ENCODE measurements at regions not wholly inside any gene's neighbourhood (a gene's known extent, or its start where the extent isn't known, plus 50 kb on each side); places are given as distances from the start of the nearest gene placed in this dataset.

DNA sequence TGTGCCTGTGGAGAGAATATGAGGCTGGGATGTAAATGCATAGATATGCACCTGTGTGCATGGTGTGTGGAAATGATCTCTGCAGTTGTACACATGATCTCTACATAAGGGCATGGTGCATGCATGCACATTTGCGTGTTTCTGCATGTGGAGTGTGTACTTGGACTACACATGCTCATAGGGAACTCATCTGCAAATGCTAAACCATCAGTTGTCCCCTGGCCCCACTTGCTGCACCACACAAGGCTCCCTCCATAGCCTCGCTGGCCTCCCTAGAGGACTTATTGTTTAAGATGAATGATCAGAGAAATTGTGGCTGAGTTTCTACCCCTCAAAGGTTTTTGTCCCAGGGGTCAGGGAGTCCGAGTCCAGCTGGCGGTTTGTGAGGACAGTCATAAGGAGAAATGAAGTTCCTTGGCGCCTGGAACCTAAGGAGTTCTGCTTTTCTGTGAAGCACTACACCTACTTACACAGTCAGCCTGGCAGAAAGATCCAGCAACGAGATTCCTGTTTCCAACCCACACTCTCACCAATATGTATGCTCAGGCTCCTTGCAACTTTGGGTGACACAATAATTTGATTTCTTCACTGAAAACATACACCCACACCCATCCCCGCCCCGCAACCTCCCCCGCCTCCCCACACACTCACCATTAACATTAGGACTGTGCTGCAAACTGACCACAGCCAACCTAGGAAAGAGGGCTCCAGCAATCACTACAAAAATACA, 79.9 kb upstream of the CPEB4 start:
- ATAC-seq = no peak
- intact Hi-C loops (cut with micrococcal nuclease) = no loop called here
- no peak for DNase-seq

DNA sequence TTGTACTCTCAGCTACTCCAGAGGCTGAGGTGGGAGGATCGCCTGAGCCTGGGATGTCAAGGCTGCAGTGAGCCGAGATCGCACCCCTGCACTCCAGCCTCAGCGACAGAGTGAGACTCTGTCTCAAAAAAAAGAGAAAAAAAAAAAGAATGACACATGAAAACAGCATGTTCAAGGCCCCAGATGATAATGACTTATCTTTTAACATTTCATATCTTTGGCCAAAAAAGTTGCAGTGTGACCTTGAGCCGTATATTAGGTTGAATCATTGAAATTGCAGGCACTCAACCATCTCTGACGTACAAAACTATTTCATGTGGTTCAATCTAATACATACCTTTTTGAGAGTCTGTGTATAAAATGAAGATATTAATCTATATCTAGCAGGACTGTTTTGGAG, 79.1 kb upstream of the CPEB4 start:
- DNase-seq (no peak), ATAC-seq (no peak)
- intact Hi-C loops (cut with micrococcal nuclease) = no loop called here

DNA sequence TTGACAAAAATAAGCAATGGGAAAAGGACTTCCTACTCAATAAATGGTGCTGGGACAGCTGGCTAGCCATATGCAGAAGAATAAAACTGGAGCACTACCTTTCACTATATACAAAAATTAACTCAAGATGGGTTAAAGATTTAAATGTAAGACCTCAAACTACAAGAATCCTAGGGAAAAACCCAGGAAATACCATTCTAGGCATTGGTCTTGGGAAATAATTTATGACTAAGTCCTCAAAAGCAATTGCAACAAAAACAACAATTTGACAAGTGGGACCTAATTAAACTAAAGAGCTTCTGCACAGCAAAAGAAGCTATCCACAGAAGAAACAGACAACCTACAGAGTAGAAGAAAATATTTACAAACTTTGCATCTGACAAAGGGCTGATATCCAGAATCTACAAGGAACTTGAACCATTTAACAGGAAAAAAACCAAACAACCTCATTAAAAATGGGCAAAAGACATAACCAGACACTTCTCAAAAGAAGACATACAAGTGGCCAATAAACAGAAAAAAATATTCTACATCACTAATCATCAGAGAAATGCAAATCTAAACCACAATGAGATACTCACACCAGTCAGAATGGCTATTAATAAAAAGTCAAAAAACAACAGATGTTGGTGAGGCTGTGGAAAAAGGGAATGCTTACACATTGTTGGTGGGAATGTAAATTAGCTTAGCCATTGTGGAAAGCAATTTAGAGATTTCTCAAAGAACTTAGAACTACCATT, 75.2 kb upstream of the CPEB4 start:
- DNase-seq (no peak), ATAC-seq (no peak)

DNA sequence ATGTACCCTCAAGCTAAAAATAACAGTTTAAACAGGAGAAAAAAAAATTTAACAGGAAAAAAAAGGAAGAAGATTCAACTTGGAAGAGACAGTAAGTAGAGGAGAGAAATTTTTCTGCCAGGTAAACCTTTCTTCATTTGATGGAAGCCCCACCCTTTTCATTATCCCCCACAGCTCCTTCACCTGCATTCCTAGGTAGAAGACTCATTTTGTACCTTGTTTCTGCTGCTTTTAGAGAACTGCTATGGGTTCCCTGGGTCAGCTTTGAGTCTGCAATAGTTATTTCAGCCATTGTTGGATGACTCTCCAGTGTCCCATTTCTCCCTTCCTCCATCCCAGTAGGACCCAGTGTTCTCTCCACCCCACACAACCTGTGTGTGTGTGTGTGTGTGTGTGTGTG, 74.1 kb upstream of the CPEB4 start:
- intact Hi-C loops (cut with micrococcal nuclease) = no loop called here
- no peak for DNase-seq
- no peak for ATAC-seq

More for the DNA sequence above, 75.2 kb upstream of the CPEB4 start:
- intact Hi-C loops (cut with micrococcal nuclease) = no loop called here

DNA sequence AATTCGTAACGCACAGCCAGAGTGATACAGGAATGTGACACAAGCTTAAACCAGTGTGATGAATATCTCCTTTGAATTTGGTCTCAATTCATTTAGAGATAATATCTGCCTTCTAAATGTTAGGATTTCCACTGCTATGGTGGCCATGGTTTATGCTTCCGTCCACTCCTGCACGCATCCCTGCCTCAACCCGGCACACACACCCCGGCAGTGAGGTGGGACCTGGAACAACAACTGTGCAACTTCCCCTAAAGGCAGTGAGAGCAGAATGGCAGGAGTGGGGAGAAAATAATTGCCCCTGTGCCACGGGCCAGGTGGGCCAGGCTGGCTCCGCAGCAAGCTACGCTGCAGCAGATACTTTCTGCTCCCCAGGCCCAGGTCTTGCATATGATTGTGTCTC, 72.6 kb upstream of the CPEB4 start:
- intact Hi-C loops (cut with micrococcal nuclease) = no loop called here
- no peak for DNase-seq
- no peak for ATAC-seq

DNA sequence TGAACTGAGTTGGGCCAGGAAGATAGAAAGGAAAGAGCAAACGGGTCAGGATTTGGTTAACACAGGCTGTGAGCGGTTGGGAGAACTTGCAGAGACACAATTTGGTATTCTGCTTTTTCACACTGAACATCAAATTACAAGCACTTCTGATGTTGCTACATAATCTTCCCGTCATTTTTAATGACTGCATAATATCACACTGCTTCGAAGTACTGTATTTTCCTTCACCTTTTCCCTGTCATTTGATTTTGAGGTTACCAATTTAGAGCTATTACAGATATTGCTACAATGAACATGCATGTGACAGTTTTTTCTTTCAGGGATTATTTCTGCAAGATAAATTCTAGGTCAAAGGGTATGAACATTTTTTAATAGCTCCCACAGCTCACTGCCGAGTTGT, 71.4 kb upstream of the CPEB4 start:
- no peak for DNase-seq
- no peak for ATAC-seq
- intact Hi-C loops (cut with micrococcal nuclease) = no loop called here

DNA sequence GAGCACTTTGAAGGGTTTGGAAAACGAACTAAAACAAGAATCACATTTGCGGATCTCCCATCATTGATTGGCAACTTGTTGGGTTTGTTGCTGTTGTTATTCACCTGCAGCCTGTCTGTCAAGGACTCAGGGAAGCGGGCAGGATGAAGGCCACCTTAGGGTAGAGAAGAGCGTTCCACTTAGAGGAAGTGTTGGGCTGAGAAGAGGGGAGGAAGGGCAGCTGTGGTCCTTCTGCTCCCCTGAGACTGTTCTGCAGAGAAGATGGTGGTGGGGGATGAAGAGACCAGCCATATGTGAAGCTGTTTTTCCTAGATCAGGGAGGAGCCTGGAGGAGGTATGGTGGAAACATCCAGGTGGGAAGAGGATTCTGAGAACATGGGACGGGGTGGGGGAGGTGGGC, 70.6 kb upstream of the CPEB4 start:
- DNase-seq (no peak), ATAC-seq (no peak)
- intact Hi-C loops (cut with micrococcal nuclease) = no loop called here

DNA sequence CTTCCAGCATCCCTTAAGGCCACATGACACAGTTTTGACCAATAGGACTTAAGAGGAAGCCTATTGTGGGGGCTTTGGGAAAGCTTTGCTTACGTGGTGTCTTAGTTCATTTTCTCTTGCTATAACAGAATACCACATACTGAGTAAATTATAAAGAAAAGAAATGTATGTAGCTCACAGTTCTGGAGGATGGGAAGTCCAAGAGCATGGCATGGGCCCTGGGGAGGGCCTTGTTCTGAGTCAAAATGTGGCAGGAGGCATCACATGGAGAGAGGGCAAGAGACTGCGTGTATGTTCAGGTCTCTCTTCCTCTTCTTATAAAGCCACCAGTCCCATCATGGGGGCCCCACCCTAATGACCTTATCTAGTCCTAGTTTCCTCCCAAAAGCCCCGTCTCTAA, 68.6 kb upstream of the CPEB4 start:
- DNase-seq (no peak), ATAC-seq (no peak)
- intact Hi-C loops (cut with micrococcal nuclease) = no loop called here

DNA sequence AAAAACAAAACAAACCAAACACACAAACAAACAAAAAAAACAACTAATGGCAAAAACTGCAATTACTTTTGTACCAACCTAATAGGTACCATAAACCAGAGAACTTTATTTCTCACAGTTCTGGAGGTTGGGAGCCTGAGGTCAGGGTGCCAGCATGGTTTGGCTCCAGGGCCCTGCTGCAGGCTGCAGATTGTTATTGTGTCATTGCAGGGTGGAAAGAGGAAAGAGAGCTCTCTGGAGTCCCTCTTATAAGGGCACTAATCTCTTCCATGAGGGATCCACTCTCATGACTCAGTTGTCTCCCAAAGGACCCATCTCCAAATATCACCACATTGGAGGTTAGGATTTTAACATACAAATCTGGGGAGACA, 64.9 kb upstream of the CPEB4 start:
- intact Hi-C loops (cut with micrococcal nuclease) = no loop called here
- DNase-seq (no peak), ATAC-seq (no peak)

DNA sequence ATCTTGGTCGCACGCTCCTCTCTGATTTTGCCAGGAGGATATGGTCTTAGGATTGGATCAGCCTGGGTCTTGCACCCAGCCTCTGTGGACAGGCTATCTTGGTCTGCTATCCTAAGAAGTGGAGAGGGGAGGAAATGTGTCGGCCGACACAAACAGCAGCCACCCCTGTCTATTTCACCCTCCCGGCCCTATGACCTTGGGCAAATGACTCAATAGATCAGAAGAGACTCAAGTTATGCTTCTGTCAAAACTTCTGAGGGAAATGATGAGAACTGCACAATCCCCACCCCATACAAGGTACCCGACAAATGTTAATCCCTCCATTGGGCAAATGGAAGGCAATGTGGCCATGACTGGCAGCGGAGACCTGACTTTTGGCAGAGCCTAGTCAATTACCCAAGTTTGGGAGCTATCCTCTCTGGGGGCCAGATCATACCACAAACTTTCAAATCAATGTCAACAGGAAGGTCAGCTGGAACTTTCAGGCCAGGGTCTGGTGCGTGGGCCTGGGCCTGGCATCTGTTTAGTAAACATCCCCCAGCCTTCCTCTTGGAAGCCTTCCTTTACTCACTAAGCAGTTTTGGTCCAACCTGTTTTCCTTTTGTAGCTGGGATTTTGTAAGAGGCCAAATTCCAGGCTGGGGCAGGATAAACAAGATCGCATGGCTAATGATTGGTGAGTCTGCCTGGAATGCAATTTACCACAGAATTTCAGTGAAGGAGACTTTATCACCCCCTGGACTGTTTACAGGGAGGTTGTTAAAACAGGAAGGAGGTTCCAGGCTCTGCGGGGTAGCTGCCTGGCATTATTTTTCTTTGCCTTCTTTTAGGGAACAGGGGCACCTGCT, 64.2 kb upstream of the CPEB4 start:
- no peak for ATAC-seq

DNA sequence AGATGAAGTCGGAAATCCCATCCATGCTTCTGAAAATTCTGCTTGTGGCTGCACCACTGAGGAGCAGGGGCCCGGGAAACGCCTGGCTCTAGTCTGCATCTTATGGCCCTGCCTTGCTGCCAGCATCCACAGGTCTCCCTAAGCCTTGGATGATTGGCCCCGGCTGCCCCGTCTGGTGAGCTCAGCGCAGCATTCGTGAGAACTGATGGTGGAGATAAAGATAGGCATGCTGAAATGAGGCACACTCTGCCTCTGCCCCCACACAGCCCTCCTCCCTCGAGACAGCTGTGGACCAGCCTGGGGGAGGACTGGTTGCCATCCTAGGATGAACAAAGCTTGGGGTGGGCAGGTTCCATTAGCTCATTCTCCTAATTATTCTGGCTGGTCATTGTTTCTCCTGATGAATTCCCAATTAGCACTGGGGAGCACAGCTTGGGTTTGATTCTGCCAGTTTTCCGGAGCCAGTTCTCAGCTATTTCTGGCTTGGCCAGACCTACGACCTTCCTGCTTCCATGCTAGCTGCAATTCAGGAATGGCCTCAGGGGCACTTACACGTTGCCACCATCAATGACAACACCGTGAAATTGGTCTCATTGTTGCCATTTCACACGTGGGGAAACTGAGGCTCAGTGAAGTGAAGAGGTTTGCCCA, 62.8 kb upstream of the CPEB4 start:
- no peak for DNase-seq
- intact Hi-C loops (cut with micrococcal nuclease) = no loop called here
- no peak for ATAC-seq

More for the DNA sequence above, 64.2 kb upstream of the CPEB4 start:
- no peak for DNase-seq
- intact Hi-C loops (cut with micrococcal nuclease) = no loop called here

DNA sequence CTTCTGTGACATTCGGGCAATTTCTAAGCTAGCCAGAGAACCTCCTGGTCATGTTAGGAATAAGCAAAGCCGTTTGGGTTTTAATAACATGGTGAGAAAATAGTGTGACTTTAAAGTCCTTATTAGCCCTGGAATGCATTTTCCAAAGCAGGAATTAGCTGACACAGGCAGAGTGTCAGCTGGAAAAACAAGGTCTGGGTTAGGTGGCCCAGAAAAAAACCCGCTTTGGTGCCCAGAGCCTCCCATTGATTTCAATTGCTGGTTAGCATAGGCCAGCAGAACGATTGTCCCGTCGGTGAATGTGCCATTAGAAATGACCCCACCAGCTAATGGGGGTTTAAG, 62.1 kb upstream of the CPEB4 start:
- intact Hi-C loops (cut with micrococcal nuclease) = no loop called here
- no peak for ATAC-seq
- DNase-seq = no peak

DNA sequence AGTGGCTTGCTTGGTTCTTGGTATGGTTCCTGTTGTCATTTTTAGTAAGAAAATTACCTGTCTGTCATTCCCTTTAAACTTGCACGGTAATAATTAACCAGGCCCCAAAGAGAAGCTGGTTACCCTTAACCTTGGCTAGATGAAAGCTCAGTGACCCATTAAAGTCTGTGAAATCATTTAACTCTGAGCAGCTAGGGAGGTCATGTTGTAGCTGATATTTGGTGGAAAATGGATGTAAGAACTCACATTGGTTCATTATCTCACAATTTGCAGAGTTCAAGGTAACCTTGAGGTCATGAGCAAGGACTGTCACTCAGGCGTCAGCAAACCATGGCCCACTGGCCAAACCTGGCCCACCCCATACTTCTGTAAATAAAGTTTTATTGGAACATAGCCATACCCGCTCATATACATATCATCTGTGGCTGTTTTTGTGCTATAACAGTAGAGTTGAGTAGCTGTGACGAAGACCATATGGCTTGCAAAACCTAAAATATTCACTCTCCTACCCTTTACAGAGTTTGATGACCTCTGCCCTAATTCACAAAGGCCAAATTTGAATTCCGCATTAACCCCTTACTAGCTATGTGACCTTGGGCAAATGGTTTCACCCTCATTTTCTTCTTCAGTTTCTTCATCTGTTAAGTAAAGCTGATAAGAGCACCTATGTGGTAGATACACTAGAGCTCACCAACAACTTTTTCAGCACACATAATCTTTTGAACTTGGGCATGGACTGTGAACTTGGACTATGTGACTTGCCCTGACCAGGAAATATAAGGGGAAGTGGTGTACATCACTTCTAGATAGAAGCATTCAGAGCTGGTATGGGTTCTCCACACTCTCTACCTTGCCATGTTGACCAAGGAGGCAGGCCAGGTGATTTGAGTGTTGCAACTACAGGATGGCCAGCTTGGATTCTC, 61.5 kb upstream of the CPEB4 start:
- ATAC-seq = no peak
- intact Hi-C loops (cut with micrococcal nuclease) = no loop called here
- no peak for DNase-seq

DNA sequence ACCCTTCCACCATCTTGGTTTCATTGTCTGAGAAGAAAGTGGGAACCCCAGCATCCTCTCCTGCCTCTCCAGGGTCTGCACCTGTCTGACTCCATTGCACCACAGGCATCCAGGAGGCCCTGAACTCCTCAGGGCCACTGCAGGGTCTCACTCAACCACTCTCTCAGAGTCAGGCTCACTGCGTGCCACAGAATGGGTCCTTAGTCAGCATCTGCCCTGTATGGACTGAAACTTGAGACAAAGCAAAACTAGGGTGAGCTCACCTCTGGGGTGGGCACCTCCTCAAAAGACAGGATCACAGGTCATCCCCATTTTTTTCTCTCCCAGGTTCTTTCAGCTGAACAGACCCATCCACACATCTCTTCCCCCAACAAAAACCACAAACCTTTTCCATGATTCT, 59.2 kb upstream of the CPEB4 start:
- DNase-seq = no peak
- intact Hi-C loops (cut with micrococcal nuclease) = no loop called here
- no peak for ATAC-seq

DNA sequence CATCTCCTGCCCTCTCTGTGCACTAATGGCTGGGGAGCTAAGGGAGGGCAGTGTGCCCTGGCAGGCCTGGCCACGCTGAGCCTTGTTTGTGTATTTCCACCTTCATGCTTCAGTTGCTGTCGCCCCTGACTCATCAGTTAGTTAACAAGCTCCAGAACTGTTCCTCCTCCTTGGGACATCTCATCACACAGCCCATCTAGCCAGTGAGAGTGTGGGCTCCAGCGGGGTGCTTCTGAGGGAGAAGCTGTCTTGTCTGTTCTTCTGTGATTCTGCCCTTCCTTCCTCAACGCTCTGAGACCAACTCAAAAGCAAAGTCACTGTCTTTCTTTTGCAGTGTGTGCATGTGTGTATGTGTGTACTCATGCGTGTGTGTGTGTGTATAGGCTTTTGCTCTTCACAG, 58.3 kb upstream of the CPEB4 start:
- ATAC-seq (no peak), DNase-seq (no peak)
- intact Hi-C loops (cut with micrococcal nuclease) = no loop called here

DNA sequence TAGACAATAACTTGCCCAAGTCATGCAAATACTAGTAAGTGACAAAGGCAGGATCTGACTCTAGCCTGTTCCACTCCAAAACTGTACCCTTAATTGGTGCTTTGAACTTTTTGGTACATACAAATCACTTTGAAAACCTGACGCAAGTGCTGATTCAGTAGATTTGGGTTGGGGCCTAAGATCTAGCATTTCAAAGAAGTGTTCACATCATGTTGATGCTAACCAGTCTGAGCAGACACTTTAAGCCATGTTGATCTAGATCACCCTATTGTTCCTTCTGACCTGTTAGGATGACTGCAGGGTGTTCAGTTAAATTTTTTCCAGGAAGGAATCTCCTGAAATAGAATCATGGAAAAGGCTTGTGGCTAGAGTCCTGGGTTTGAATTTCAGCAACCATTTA, 57.7 kb upstream of the CPEB4 start:
- intact Hi-C loops (cut with micrococcal nuclease) = no loop called here
- ATAC-seq (no peak), DNase-seq (no peak)

DNA sequence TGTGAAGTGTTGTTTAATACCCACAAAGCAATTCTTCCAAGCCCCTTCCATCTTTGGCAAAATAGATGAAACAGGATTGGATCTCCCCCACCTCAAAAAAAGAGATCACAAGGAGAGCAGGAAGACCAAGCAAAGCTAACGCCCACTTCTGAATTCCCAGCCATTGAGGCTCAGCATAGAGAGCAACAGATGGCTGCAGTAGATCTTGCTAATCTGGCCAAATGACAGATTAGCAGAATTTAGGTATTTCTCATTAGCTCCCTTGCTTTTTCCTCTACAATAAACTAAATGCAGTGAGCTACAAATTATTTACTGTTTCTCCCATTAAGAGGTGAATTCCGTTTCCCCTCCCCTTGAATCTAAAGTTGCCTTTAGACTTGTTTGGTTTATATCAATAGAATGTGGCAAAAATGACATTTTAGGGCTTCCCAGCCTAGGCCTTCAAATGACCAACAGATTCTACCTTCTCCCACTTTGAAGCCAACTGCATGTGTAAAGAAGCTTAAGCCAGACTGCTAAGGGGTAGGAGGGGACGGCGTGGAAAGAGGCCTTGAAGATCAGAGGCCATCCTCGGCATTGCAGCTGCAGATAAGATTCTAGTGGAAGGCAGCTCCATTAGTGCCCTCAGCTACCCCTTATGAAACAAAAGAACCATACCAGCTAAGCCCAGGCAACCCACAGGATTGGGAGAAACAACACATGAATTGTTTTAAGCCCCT, 56.8 kb upstream of the CPEB4 start:
- ATAC-seq (no peak), DNase-seq (no peak)
- intact Hi-C loops (cut with micrococcal nuclease) = no loop called here

DNA sequence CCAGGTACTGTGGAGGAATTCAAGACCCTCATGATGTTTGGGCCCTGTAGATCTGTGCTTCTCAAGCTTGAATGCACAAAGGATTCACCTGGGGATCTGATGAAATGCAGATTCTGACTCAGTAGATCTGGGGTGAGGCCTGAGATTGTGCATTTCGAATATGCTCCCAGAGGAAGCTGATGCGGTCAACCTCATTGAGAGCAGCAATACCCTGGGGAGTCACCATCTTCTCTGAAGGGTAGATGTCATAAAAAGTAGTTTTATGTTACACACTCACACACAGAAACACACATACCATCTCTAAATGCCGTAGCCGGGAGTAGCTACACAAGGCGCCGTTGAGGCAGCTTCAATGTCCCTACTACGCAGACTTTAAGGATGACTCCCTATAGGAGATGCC, 55.8 kb upstream of the CPEB4 start:
- intact Hi-C loops (cut with micrococcal nuclease) = no loop called here
- ATAC-seq = no peak
- no peak for DNase-seq
